NCI-H748 (cell line): ENCODE measurements at regions not wholly inside any gene's neighbourhood (a gene's known extent, or its start where the extent isn't known, plus 50 kb on each side); places are given as distances from the start of the nearest gene placed in this dataset.

Source experiments
- DNase-seq: peaks from one replicate; lab custom pipeline; 2025; ENCODE audit not compliant: unreplicated experiment; lab: John Stamatoyannopoulos, UW

GRCh38 chr3:180092889-180093288, 56.2 kb upstream of the PEX5L start:
- no peak for DNase-seq

- DNase-seq: no peak
Measured at GRCh38 chr3:180093535-180093934, 56.8 kb upstream of the PEX5L start.

- no peak for DNase-seq
Measured at GRCh38 chr3:180097626-180098025, 60.9 kb upstream of the PEX5L start.

- DNase-seq: no peak
Measured at GRCh38 chr3:180102134-180102533, 65.4 kb upstream of the PEX5L start.

DNA sequence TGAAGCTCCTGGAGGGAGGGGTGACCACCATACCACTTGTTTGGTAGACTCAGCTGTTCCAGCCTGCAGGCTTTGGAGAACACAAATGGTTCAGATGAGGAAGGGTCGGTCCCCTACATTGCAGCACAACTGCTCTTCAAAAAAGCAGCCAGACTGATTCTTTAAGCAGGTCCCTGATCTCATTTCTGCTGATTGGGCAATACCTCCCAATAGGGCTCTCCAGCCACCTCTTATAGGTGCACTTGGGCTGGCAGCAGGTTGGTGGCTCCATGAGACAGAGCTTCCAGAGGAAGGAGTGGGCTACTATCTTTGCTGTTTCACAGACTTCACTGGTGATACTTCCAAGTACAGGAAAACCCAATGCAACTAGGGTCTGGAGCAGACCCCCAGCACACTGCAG, 65.9 kb upstream of the PEX5L start:
- no peak for DNase-seq

- no peak for DNase-seq
Measured at GRCh38 chr3:180116203-180116602, 79.5 kb upstream of the PEX5L start.

DNA sequence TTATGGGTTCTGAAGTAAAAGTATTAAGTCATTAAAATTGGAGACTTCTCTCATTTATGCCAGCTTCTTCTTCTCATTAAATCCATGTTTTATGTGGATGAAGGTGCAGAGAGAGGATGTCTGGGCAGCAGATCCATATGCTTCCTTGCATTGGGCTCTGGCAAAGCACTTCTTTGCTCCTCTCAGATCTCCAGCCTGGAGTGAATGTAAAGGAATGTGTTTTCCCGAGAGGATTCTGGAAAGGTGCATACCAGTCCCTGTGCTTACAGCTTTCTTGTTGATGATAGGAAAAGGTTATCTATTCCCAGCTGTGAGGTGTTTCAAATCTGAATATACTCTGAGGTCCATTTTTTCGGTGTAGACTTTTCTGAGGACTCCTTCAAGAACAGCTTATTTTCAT, 79.9 kb upstream of the PEX5L start:
- no peak for DNase-seq

- no peak for DNase-seq
Measured at GRCh38 chr3:180117381-180118163, 80.8 kb upstream of the PEX5L start.

DNA sequence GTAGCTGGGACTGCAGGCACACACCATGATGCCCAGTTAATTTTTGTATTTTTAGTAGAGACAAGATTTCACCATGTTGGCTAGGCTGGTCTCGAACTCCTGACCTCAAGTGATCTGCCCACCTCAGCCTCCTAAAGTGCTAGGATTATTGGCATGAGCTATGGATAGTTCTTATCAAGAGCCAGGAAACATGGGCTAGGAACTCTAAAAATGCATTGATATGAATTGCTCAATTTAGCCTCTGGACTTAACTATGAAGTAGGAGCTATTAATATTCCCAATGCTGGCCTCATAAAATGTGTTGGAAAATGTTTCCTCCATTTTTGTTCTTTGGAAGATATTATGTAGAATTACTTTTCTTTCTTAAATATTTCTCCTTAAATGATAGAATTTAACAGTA, 82.8 kb upstream of the PEX5L start:
- DNase-seq: no peak

GRCh38 chr3:180123928-180124327, 87.2 kb upstream of the PEX5L start:
- DNase-seq: no peak

GRCh38 chr3:180131169-180131568, 94.4 kb upstream of the PEX5L start:
- no peak for DNase-seq

- no peak for DNase-seq
Measured at GRCh38 chr3:180135101-180135500, 98.4 kb upstream of the PEX5L start.

DNA sequence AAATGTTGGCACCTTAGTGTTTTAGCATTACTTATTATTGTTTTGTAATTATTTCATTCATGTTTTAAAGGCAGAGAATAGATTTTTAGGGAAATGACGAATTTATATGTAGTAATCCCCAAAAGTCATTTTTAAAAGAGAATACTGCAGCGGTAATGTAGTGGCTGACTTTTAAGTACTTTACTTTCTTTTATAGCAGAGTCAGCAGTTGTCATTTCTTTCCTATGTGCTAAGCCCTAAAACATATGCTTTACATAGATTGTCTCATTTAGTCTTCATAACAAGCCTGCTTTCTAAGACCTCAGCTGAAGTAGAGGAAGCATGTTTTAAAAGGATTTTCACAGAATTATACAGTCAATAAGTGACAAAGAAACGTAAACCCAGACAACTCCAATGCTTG, 102.1 kb upstream of the PEX5L start:
- no peak for DNase-seq

DNA sequence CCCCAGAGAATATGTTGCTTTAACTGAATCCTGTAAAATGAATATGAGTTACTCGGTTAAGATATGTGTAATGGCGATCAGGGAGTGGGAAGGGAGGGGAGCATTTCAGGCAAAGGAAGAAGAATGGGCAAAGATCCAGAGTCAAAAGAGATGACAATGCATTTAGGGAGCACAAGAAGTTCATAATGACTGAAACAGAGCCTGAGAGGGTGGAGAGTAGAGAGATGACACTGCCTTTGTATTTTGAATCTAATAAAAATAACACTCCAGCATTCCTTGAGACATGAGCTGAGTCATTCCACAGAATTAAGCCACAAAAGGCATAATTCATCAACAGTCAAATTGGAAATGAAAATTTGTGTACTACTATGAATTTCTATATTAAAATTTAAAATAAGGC, 105.3 kb upstream of the PEX5L start:
- DNase-seq: no peak

GRCh38 chr3:180142472-180142871, 105.7 kb upstream of the PEX5L start:
- no peak for DNase-seq

GRCh38 chr3:180161770-180162169, 125.0 kb upstream of the PEX5L start:
- no peak for DNase-seq

DNA sequence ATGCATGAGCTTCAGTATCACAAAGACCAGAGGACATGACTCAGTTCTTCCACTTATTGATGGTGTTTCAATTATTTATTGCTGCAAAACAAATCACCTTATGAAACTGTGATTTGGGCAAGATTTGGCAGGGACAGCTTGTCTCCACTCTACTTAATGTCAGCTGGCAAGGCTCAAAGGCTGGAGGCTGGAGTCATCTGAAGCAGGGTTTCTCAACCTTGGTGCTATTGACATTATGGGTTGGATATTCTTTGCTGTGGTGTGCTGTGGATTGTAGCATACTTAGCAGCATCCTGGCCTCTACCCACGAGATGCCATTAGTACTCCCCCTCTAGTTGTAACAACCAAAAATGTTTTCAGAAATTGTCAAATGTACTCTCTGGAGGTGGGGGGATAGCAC, 138.8 kb upstream of the PEX5L start:
- no peak for DNase-seq

- DNase-seq: no peak
Measured at GRCh38 chr3:180176059-180176458, 139.3 kb upstream of the PEX5L start.

DNA sequence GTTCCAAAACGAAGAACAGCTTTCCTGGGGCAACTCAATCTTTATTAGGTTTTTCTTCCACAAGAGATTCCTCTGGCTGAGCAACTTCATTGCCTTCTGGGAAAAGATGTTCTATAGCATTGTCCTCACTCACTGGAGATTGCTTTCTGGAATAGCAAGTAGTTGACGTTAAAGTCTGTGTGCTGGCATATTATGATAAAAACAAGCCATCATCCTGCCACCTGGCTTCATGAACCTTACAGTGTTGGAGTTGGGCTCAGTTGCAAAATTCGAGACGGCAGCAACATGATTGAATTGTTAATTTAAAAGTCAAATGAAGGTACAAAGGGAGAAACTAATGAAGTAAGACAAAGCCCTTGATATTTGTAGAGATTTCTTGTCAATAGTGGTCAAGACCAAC, 140.5 kb upstream of the PEX5L start:
- DNase-seq: no peak

DNA sequence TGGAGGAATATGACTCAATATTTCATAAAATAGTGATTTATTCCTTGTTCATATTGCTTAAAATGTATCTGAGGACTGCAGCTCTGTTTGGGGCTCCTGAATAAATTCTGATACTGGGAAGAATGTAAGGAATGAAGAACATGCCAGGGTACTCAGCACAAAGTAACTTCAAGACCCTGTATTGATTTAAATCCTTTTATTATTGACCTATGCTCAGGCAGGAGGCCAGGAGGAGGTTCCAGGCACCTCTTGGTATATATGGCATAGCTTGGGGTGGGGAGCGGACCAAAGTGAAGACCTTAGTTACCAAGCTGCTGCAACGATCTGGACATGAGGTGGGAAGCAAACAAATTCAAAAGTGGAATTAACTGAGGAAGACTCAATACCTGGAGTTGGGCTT, 142.8 kb upstream of the PEX5L start:
- DNase-seq: no peak

GRCh38 chr3:180180795-180181194, 144.1 kb upstream of the PEX5L start:
- no peak for DNase-seq

DNA sequence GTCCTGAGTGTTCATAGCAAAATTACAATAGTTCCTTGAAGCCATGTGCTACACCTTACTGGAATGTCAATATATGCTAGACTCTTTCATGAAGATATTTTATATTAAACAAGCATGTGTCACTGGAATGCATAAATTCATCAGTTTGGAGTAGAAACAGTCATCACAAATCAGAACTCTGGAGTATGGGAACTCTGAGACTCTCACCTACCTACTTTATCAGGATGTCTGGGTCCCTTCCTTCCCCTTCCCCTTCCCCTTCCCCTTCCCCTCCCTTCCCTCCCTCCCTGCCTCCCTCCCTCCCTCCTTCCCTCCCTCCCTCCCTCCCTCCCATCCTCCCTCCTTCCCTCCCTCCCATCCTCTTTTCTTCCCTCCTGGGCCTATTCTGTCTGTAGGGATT, 144.7 kb upstream of the PEX5L start:
- DNase-seq: no peak

DNA sequence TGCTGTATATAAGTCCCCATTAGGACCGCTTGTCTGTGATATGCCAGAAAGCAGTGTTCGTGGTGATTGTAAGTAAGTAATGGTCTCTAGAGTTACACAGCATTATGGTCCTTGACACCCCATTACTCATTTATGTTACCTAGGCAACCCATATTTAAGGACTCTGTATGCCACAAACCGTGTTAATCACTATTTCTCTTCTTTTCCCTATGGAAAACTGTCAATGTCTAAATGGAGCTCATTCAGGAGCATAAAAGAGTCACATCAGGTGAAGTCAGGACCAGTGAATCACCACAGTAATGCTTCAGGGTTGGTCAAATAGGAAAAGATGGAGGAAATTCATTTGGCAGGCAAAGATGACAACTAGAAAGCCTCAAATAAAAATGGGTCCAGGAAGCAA, 146.6 kb upstream of the PEX5L start:
- no peak for DNase-seq
